RWPE2 (cell line): ENCODE measurements at regions not wholly inside any gene's neighbourhood (a gene's known extent, or its start where the extent isn't known, plus 50 kb on each side); places are given as distances from the start of the nearest gene placed in this dataset.

Experiments
- ATAC-seq: fragments of 200-7000 bp; cut with Tn5 transposase; 3 replicates; pipeline ENCODE4 v1.9.1; 2021; ENCODE audit warnings: low read depth
- DNase-seq: peaks from one replicate; pipeline ENCODE4 v3.0.0-alpha.2; 2020; ENCODE audit warnings: low spot score
- H3K27ac ChIP-seq: fragments of 450-650 bp; 2 replicates; pipeline ENCODE4 v1.5.1; 2017; ENCODE audit warnings: mild to moderate bottlenecking; ENCODE audit not compliant: poor library complexity, severe bottlenecking
- H3K27me3 ChIP-seq: fragments of 250-450 bp; sonication (Bioruptor Pico); 2 replicates; pipeline ENCODE4 v1.5.1; 2021; ENCODE audit warnings: mild to moderate bottlenecking, moderate library complexity; ENCODE audit not compliant: insufficient read depth, poor library complexity, severe bottlenecking
- H3K36me3 ChIP-seq: fragments of 250-450 bp; sonication (Bioruptor Pico); 2 replicates; pipeline ENCODE4 v1.5.1; 2020; ENCODE audit warnings: low read depth, mild to moderate bottlenecking, moderate library complexity
- H3K4me1 ChIP-seq: fragments of 250-450 bp; sonication (Bioruptor Pico); 2 replicates; pipeline ENCODE4 v1.5.1; 2021; ENCODE audit warnings: mild to moderate bottlenecking, moderate library complexity; ENCODE audit not compliant: insufficient read depth, poor library complexity, severe bottlenecking
- H3K4me3 ChIP-seq: fragments of 250-450 bp; sonication (Bioruptor Pico); 2 replicates; pipeline ENCODE4 v1.5.1; 2021; ENCODE audit warnings: mild to moderate bottlenecking, moderate library complexity; ENCODE audit not compliant: severe bottlenecking
- H3K9me3 ChIP-seq: fragments of 250-450 bp; sonication (Bioruptor Pico); 2 replicates; pipeline ENCODE4 v1.5.1; 2021; ENCODE audit warnings: mild to moderate bottlenecking, moderate library complexity; ENCODE audit not compliant: severe bottlenecking
- CTCF ChIP-seq: fragments of 450-650 bp; IDR thresholded peaks from one replicate; pipeline ENCODE4 v1.5.1; 2017; ENCODE audit warnings: mild to moderate bottlenecking, moderate library complexity; ENCODE audit not compliant: poor library complexity, severe bottlenecking

- H3K27me3 ChIP-seq: no peaks in the 10 kb centered on the region
- H3K36me3 ChIP-seq: no peaks in the 10 kb centered on the region
Measured at GRCh38 chr19:5269279-5269678, 71.3 kb downstream of the PTPRS start.

GRCh38 chr19:5268801-5269200 lies 71.8 kb downstream of the PTPRS start:
- Histone ChIP-seq H3K4me3 (no peak overlapping the region), H3K4me1 (no peaks in the 10 kb centered on the region), H3K9me3 (no peaks in the 10 kb centered on the region), H3K36me3 (no peaks in the 10 kb centered on the region), H3K27ac (no peak overlapping the region), H3K27me3 (no peaks in the 10 kb centered on the region)
- ATAC-seq (no peak), DNase-seq (no peak)
- no peak for TF ChIP-seq CTCF

More at GRCh38 chr19:5269279-5269678, 71.3 kb downstream of the PTPRS start:
- ATAC-seq (no peak), DNase-seq (no peak)
- no peak overlapping the region for H3K27ac ChIP-seq
- no peak for TF ChIP-seq CTCF
- no peaks in the 10 kb centered on the region for H3K9me3 ChIP-seq
- no peak overlapping the region for H3K4me3 ChIP-seq
- H3K4me1 ChIP-seq: no peaks in the 10 kb centered on the region

- no peak for ATAC-seq
- no peak overlapping the region for H3K4me3 ChIP-seq
Measured at GRCh38 chr19:5265260-5265659, 75.4 kb downstream of the PTPRS start.

GRCh38 chr19:5264453-5264852 lies 76.2 kb downstream of the PTPRS start:
- Histone ChIP-seq H3K36me3 (no peaks in the 10 kb centered on the region), H3K4me3 (no peak overlapping the region), H3K27ac (no peak overlapping the region), H3K4me1 (no peaks in the 10 kb centered on the region), H3K9me3 (no peaks in the 10 kb centered on the region), H3K27me3 (no peaks in the 10 kb centered on the region)
- no peak for ATAC-seq
- TF ChIP-seq CTCF: no peak
- no peak for DNase-seq

More at GRCh38 chr19:5265260-5265659, 75.4 kb downstream of the PTPRS start:
- no peaks in the 10 kb centered on the region for H3K27me3 ChIP-seq
- H3K4me1 ChIP-seq: no peaks in the 10 kb centered on the region
- H3K27ac ChIP-seq: no peak overlapping the region
- H3K36me3 ChIP-seq: no peaks in the 10 kb centered on the region
- no peaks in the 10 kb centered on the region for H3K9me3 ChIP-seq
- TF ChIP-seq CTCF: no peak
- DNase-seq: no peak

- no peak for TF ChIP-seq CTCF
- no peaks in the 10 kb centered on the region for H3K27me3 ChIP-seq
- DNase-seq (no peak), ATAC-seq (no peak)
- H3K36me3 ChIP-seq: no peaks in the 10 kb centered on the region
- no peaks in the 10 kb centered on the region for H3K9me3 ChIP-seq
- H3K4me3 ChIP-seq: no peak overlapping the region
- H3K4me1 ChIP-seq: no peaks in the 10 kb centered on the region
- no peak overlapping the region for H3K27ac ChIP-seq
Measured at GRCh38 chr19:5263615-5264014, 77.0 kb downstream of the PTPRS start.
